ENCODE measurements at regions not wholly inside any gene's neighbourhood (a gene's known extent, or its start where the extent isn't known, plus 50 kb on each side); places are given as distances from the start of the nearest gene placed in this dataset.

- Histone ChIP-seq H3K27me3 (no peaks in the 10 kb centered on the region), H3K4me1 (no peaks in the 10 kb centered on the region), H3K4me3 (no peak overlapping the region), H3K9ac (ENCODE audit: low read depth in 2 of 2, low read length in 2 of 2) (no peak overlapping the region), H3K27ac (no peak overlapping the region), H3K36me3 (no peaks in the 10 kb centered on the region), H3K9me3 (no peaks in the 10 kb centered on the region)
- TF ChIP-seq CTCF (IDR thresholded peaks at IDR 0.05): no peak
- no peak for DNase-seq
- intact Hi-C loops (cut with DNase I): no loop called here
Measured at GRCh38 chr3:44074181-44074580, 167.5 kb upstream of the TOPAZ1 start.

- Histone ChIP-seq H3K4me3 (no peak overlapping the region), H3K9me3 (no peaks in the 10 kb centered on the region), H3K9ac (ENCODE audit: low read depth in 2 of 2, low read length in 2 of 2) (no peak overlapping the region), H3K27ac (no peak overlapping the region), H3K27me3 (no peaks in the 10 kb centered on the region), H3K4me1 (no peaks in the 10 kb centered on the region), H3K36me3 (no peaks in the 10 kb centered on the region)
- DNase-seq: no peak
- intact Hi-C loops (cut with DNase I): no loop called here
- TF ChIP-seq CTCF (IDR thresholded peaks at IDR 0.05): no peak
Measured at GRCh38 chr3:44076221-44076829, 165.4 kb upstream of the TOPAZ1 start.

- Histone ChIP-seq H3K9ac (ENCODE audit: low read depth in 2 of 2, low read length in 2 of 2) (no peak overlapping the region), H3K27me3 (no peaks in the 10 kb centered on the region), H3K27ac (no peak overlapping the region), H3K4me1 (no peaks in the 10 kb centered on the region), H3K36me3 (no peaks in the 10 kb centered on the region), H3K4me3 (no peak overlapping the region), H3K9me3 (no peaks in the 10 kb centered on the region)
- intact Hi-C loops (cut with DNase I): no loop called here
- no peak for DNase-seq
- TF ChIP-seq CTCF (IDR thresholded peaks at IDR 0.05): no peak
Measured at GRCh38 chr3:44077267-44077666, 164.4 kb upstream of the TOPAZ1 start.

- H3K9me3 ChIP-seq: no peaks in the 10 kb centered on the region
- intact Hi-C loops (cut with DNase I): no loop called here
- H3K27ac ChIP-seq: no peak overlapping the region
- TF ChIP-seq CTCF (IDR thresholded peaks at IDR 0.05): no peak
- no peaks in the 10 kb centered on the region for H3K4me1 ChIP-seq
- DNase-seq: no peak
- H3K27me3 ChIP-seq: no peaks in the 10 kb centered on the region
- no peak overlapping the region for H3K4me3 ChIP-seq
- no peaks in the 10 kb centered on the region for H3K36me3 ChIP-seq
- H3K9ac ChIP-seq (ENCODE audit: low read depth in 2 of 2, low read length in 2 of 2): no peak overlapping the region
Measured at GRCh38 chr3:44078863-44079262, 162.8 kb upstream of the TOPAZ1 start.

- no peaks in the 10 kb centered on the region for H3K9me3 ChIP-seq
- no peaks in the 10 kb centered on the region for H3K4me1 ChIP-seq
- no peak overlapping the region for H3K4me3 ChIP-seq
- DNase-seq: no peak
- no peak overlapping the region for H3K27ac ChIP-seq
- H3K27me3 ChIP-seq: no peaks in the 10 kb centered on the region
- H3K9ac ChIP-seq (ENCODE audit: low read depth in 2 of 2, low read length in 2 of 2): no peak overlapping the region
- intact Hi-C loops (cut with DNase I): no loop called here
- no peak for TF ChIP-seq CTCF (IDR thresholded peaks at IDR 0.05)
- no peaks in the 10 kb centered on the region for H3K36me3 ChIP-seq
Measured at GRCh38 chr3:44079916-44080315, 161.8 kb upstream of the TOPAZ1 start.

Data from colonic mucosa (tissue), 4 donors.